ENCODE measurements at regions not wholly inside any gene's neighbourhood (a gene's known extent, or its start where the extent isn't known, plus 50 kb on each side); places are given as distances from the start of the nearest gene placed in this dataset.

DNA sequence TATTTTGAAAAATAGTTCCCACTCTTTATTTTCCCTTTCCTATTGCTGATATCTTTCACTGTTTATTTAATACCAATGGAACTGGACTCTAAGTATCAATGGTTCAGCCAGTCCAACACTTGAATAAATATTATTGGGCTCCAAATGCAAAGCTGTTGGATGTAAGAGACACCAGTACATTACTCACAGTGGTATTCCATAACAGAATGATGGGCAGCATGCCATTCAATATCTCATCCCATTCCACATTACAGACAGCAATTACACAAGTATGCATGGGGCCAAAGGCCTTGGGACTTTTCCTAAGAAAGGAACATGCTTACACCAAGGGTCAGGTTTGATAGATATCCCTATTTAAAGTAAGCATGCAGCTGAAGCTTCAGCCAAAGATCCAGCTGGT, 231.9 kb downstream of the RND3 start:
- TF ChIP-seq, protein P1, sequence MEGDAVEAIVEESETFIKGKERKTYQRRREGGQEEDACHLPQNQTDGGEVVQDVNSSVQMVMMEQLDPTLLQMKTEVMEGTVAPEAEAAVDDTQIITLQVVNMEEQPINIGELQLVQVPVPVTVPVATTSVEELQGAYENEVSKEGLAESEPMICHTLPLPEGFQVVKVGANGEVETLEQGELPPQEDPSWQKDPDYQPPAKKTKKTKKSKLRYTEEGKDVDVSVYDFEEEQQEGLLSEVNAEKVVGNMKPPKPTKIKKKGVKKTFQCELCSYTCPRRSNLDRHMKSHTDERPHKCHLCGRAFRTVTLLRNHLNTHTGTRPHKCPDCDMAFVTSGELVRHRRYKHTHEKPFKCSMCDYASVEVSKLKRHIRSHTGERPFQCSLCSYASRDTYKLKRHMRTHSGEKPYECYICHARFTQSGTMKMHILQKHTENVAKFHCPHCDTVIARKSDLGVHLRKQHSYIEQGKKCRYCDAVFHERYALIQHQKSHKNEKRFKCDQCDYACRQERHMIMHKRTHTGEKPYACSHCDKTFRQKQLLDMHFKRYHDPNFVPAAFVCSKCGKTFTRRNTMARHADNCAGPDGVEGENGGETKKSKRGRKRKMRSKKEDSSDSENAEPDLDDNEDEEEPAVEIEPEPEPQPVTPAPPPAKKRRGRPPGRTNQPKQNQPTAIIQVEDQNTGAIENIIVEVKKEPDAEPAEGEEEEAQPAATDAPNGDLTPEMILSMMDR (IDR thresholded peaks at IDR 0.05), result no peak
- no peak for TF ChIP-seq POLR2A (IDR thresholded peaks at IDR 0.05)
